ENCODE measurements at regions not wholly inside any gene's neighbourhood (a gene's known extent, or its start where the extent isn't known, plus 50 kb on each side); places are given as distances from the start of the nearest gene placed in this dataset.

- no peak for ATAC-seq
- TF ChIP-seq PPARA (CRISPR knock-in tag; IDR thresholded peaks at IDR 0.05; ENCODE audit: borderline replicate concordance) (no peak), GLIS3 (CRISPR knock-in tag; IDR thresholded peaks at IDR 0.05) (no peak), ZFP30 (CRISPR knock-in tag; IDR thresholded peaks at IDR 0.05) (no peak), OSR1 (CRISPR knock-in tag; IDR thresholded peaks at IDR 0.05) (no peak)
Observed at GRCh38 chr12:83541446-83541845, 854.7 kb downstream of the TMTC2 start.

GRCh38 chr12:83538361-83538965 lies 851.8 kb downstream of the TMTC2 start:
- no peak for TF ChIP-seq PPARA (CRISPR knock-in tag; IDR thresholded peaks at IDR 0.05; ENCODE audit: borderline replicate concordance)
- no peak for TF ChIP-seq ARNTL (CRISPR knock-in tag; IDR thresholded peaks at IDR 0.05; ENCODE audit: borderline replicate concordance, low read depth)
- TF ChIP-seq ZNF565 (CRISPR knock-in tag; conservative IDR thresholded peaks at IDR 0.05; ENCODE audit: low read depth): no peak
- no peak for TF ChIP-seq CSDC2 (CRISPR knock-in tag; IDR thresholded peaks at IDR 0.05)
- no peak for TF ChIP-seq ZNF70 (CRISPR knock-in tag; IDR thresholded peaks at IDR 0.05)
- no peak for TF ChIP-seq PATZ1 (CRISPR knock-in tag; IDR thresholded peaks at IDR 0.05; ENCODE audit: borderline replicate concordance)
- no peak for TF ChIP-seq GLIS3 (CRISPR knock-in tag; IDR thresholded peaks at IDR 0.05)
- no peak for TF ChIP-seq ZFP3 (CRISPR knock-in tag; IDR thresholded peaks at IDR 0.05)
- TF ChIP-seq ISL1 (CRISPR knock-in tag; IDR thresholded peaks at IDR 0.05): no peak
- no peak for TF ChIP-seq OSR1 (CRISPR knock-in tag; IDR thresholded peaks at IDR 0.05)
- TF ChIP-seq CSRNP3 (CRISPR knock-in tag; IDR thresholded peaks at IDR 0.05): no peak
- no peak for TF ChIP-seq TCF4 (CRISPR knock-in tag; IDR thresholded peaks at IDR 0.05; ENCODE audit: borderline replicate concordance)
- TF ChIP-seq POU6F1 (CRISPR knock-in tag; IDR thresholded peaks at IDR 0.05; ENCODE audit: borderline replicate concordance, low read depth): no peak
- no peak for TF ChIP-seq ZNF8 (CRISPR knock-in tag; IDR thresholded peaks at IDR 0.05)
- TF ChIP-seq ZC3H10 (CRISPR knock-in tag; IDR thresholded peaks at IDR 0.05): no peak
- TF ChIP-seq TSHZ2 (CRISPR knock-in tag; IDR thresholded peaks at IDR 0.05): no peak
- TF ChIP-seq ZFP30 (CRISPR knock-in tag; IDR thresholded peaks at IDR 0.05): no peak

GRCh38 chr12:83537428-83538053 lies 850.8 kb downstream of the TMTC2 start:
- no peak for ATAC-seq

More at GRCh38 chr12:83538361-83538965, 851.8 kb downstream of the TMTC2 start:
- no peak for ATAC-seq

More at GRCh38 chr12:83537428-83538053, 850.8 kb downstream of the TMTC2 start:
- TF ChIP-seq ZNF565 (CRISPR knock-in tag; conservative IDR thresholded peaks at IDR 0.05; ENCODE audit: low read depth) (no peak), PATZ1 (CRISPR knock-in tag; IDR thresholded peaks at IDR 0.05; ENCODE audit: borderline replicate concordance) (no peak), TOX (CRISPR knock-in tag; IDR thresholded peaks at IDR 0.05; ENCODE audit: borderline replicate concordance) (no peak), ARNTL (CRISPR knock-in tag; IDR thresholded peaks at IDR 0.05; ENCODE audit: borderline replicate concordance, low read depth) (no peak), ZFP3 (CRISPR knock-in tag; IDR thresholded peaks at IDR 0.05) (no peak), BACH2 (CRISPR knock-in tag; IDR thresholded peaks at IDR 0.05; ENCODE audit: borderline replicate concordance) (no peak), OSR1 (CRISPR knock-in tag; IDR thresholded peaks at IDR 0.05) (no peak), CSDC2 (CRISPR knock-in tag; IDR thresholded peaks at IDR 0.05) (no peak), SNAI2 (CRISPR knock-in tag; IDR thresholded peaks at IDR 0.05) (no peak), RARB (CRISPR knock-in tag; IDR thresholded peaks at IDR 0.05) (no peak), POU6F1 (CRISPR knock-in tag; IDR thresholded peaks at IDR 0.05; ENCODE audit: borderline replicate concordance, low read depth) (no peak)

All from SK-N-SH treated with all-trans-retinoic acid at 6 μM for 48 hours (cell line).